Subcutaneous abdominal adipose tissue (tissue), 5 donors: ENCODE measurements at regions not wholly inside any gene's neighbourhood (a gene's known extent, or its start where the extent isn't known, plus 50 kb on each side); places are given as distances from the start of the nearest gene placed in this dataset.
"Not testable (repeated sequence)": the region's sequence is repeated elsewhere in the genome, so short reads cannot be mapped to it uniquely, and the experiment has no call there.

Source experiments
- H3K27ac ChIP-seq: one replicate; pipeline ENCODE4 v1.7.0; 2013; ENCODE audit warnings: low read depth, mild to moderate bottlenecking, inconsistent platforms, low read length, moderate library complexity
- H3K27me3 ChIP-seq, 5 donors: one replicate each; pipeline ENCODE4 v1.7.0; 2013; ENCODE audit warnings: low read length in 5 of 5, inconsistent platforms in 1 of 5; ENCODE audit not compliant: control insufficient read depth in 5 of 5, insufficient read depth in 4 of 5
- H3K36me3 ChIP-seq, 5 donors: one replicate each; pipeline ENCODE4 v1.7.0; 2013; ENCODE audit warnings: low read length in 5 of 5; ENCODE audit not compliant: control insufficient read depth in 5 of 5, insufficient read depth in 5 of 5
- H3K4me1 ChIP-seq, 5 donors: one replicate each; pipeline ENCODE4 v1.7.0; 2013; ENCODE audit warnings: low read length in 5 of 5, mild to moderate bottlenecking in 3 of 5, moderate library complexity in 1 of 5; ENCODE audit not compliant: control insufficient read depth in 5 of 5, insufficient read depth in 5 of 5
- H3K4me3 ChIP-seq, 5 donors: one replicate each; pipeline ENCODE4 v1.7.0; 2013; ENCODE audit warnings: low read length in 5 of 5, low read depth in 1 of 5
- H3K9ac ChIP-seq, 5 donors: one replicate each; pipeline ENCODE4 v1.7.0; 2013; ENCODE audit warnings: low read length in 5 of 5, mild to moderate bottlenecking in 4 of 5, moderate library complexity in 3 of 5
- H3K9me3 ChIP-seq, 5 donors: one replicate each; pipeline ENCODE4 v1.7.0; 2013; ENCODE audit warnings: low read length in 5 of 5; ENCODE audit not compliant: control insufficient read depth in 5 of 5
- donor health status: healthy.
- donor health status: healthy.
- donor health status: healthy.
- donor health status: healthy.
- donor health status: healthy.

GRCh38 chr5:12672141-12672540 is 767.9 kb upstream of the CTNND2 start:
- Histone ChIP-seq H3K9me3 (no peaks in the 10 kb centered on the region), H3K27ac (no peak overlapping the region), H3K4me3 (no peak overlapping the region), H3K27me3 (no peaks in the 10 kb centered on the region), H3K4me1 (peaks cover 0 to under 1% (median 0%) of the 10 kb centered on the region in 5 donors), H3K9ac (no peak overlapping the region), H3K36me3 (no peaks in the 10 kb centered on the region)

GRCh38 chr5:12669326-12669725 is 765.1 kb upstream of the CTNND2 start:
- Histone ChIP-seq H3K9me3 (no peaks in the 10 kb centered on the region), H3K4me1 (no peaks in the 10 kb centered on the region)

GRCh38 chr5:12668564-12668963 is 764.3 kb upstream of the CTNND2 start:
- H3K27me3 ChIP-seq: no peaks in the 10 kb centered on the region
- H3K36me3 ChIP-seq: no peaks in the 10 kb centered on the region
- no peaks in the 10 kb centered on the region for H3K4me1 ChIP-seq
- no peaks in the 10 kb centered on the region for H3K9me3 ChIP-seq
- H3K4me3 ChIP-seq: no peak overlapping the region
- no peak overlapping the region for H3K9ac ChIP-seq
- no peak overlapping the region for H3K27ac ChIP-seq

More at GRCh38 chr5:12669326-12669725, 765.1 kb upstream of the CTNND2 start:
- Histone ChIP-seq H3K27me3 (no peaks in the 10 kb centered on the region), H3K27ac (no peak overlapping the region), H3K36me3 (no peaks in the 10 kb centered on the region), H3K9ac (no peak overlapping the region), H3K4me3 (no peak overlapping the region)

- not testable (repeated sequence) for H3K27ac ChIP-seq, H3K36me3 ChIP-seq, H3K27me3 ChIP-seq, H3K4me1 ChIP-seq, H3K4me3 ChIP-seq, H3K9ac ChIP-seq, H3K9me3 ChIP-seq
Measured at GRCh38 chr5:12667818-12668217, 763.6 kb upstream of the CTNND2 start.

- not testable (repeated sequence) for H3K4me1 ChIP-seq, H3K9ac ChIP-seq, H3K36me3 ChIP-seq, H3K27ac ChIP-seq, H3K27me3 ChIP-seq, H3K4me3 ChIP-seq
- H3K9me3 ChIP-seq: peaks cover 0 to 13% (median 0%) of the 10 kb centered on the region in 5 donors
Measured at GRCh38 chr5:12665772-12666171, 761.5 kb upstream of the CTNND2 start.

GRCh38 chr5:12662545-12663314 is 758.5 kb upstream of the CTNND2 start:
- no peak overlapping the region for H3K9ac ChIP-seq
- no peak overlapping the region for H3K4me3 ChIP-seq
- no peak overlapping the region for H3K27ac ChIP-seq
- no peaks in the 10 kb centered on the region for H3K4me1 ChIP-seq
- H3K36me3 ChIP-seq: no peaks in the 10 kb centered on the region
- peaks cover 0 to 13% (median 6%) of the 10 kb centered on the region in 5 donors for H3K9me3 ChIP-seq
- no peaks in the 10 kb centered on the region for H3K27me3 ChIP-seq

- Histone ChIP-seq H3K4me1 (no peaks in the 10 kb centered on the region), H3K4me3 (no peak overlapping the region), H3K27me3 (no peaks in the 10 kb centered on the region), H3K9ac (no peak overlapping the region), H3K36me3 (no peaks in the 10 kb centered on the region), H3K27ac (no peak overlapping the region), H3K9me3 (peaks cover 0 to 13% (median 6%) of the 10 kb centered on the region in 5 donors)
Measured at GRCh38 chr5:12661617-12662370, 757.5 kb upstream of the CTNND2 start.

GRCh38 chr5:12660279-12661107 is 756.2 kb upstream of the CTNND2 start:
- not testable (repeated sequence) for H3K4me3 ChIP-seq, H3K9ac ChIP-seq, H3K36me3 ChIP-seq, H3K4me1 ChIP-seq, H3K27ac ChIP-seq, H3K27me3 ChIP-seq
- H3K9me3 ChIP-seq: peaks cover 0 to 13% (median 6%) of the 10 kb centered on the region in 5 donors

- Histone ChIP-seq H3K36me3 (no peaks in the 10 kb centered on the region), H3K9me3 (peaks cover 0 to 13% (median 6%) of the 10 kb centered on the region in 5 donors), H3K4me1 (no peaks in the 10 kb centered on the region), H3K4me3 (no peak overlapping the region), H3K9ac (no peak overlapping the region), H3K27ac (no peak overlapping the region), H3K27me3 (no peaks in the 10 kb centered on the region)
Measured at GRCh38 chr5:12659686-12660085, 755.4 kb upstream of the CTNND2 start.
